Fibroblast of pulmonary artery (primary cell): ENCODE measurements at regions not wholly inside any gene's neighbourhood (a gene's known extent, or its start where the extent isn't known, plus 50 kb on each side); places are given as distances from the start of the nearest gene placed in this dataset.

Source experiments
- DNase-seq: peaks from one replicate; pipeline ENCODE4 v3.0.0-alpha.2; 2010; ENCODE audit warnings: low read depth
- H3K4me3 ChIP-seq: replicated peaks from 2 replicates; pipeline ENCODE4 v1.5.1; 2011; ENCODE audit warnings: low read depth, mild to moderate bottlenecking, control low read depth, low read length, moderate library complexity
- TF ChIP-seq, protein P1 (sequence below): IDR thresholded peaks from 2 replicates; pipeline ENCODE4 v1.5.1; 2011; ENCODE audit warnings: mild to moderate bottlenecking, control low read depth, low read length, inconsistent platforms; ENCODE audit errors: missing control alignments

DNA sequence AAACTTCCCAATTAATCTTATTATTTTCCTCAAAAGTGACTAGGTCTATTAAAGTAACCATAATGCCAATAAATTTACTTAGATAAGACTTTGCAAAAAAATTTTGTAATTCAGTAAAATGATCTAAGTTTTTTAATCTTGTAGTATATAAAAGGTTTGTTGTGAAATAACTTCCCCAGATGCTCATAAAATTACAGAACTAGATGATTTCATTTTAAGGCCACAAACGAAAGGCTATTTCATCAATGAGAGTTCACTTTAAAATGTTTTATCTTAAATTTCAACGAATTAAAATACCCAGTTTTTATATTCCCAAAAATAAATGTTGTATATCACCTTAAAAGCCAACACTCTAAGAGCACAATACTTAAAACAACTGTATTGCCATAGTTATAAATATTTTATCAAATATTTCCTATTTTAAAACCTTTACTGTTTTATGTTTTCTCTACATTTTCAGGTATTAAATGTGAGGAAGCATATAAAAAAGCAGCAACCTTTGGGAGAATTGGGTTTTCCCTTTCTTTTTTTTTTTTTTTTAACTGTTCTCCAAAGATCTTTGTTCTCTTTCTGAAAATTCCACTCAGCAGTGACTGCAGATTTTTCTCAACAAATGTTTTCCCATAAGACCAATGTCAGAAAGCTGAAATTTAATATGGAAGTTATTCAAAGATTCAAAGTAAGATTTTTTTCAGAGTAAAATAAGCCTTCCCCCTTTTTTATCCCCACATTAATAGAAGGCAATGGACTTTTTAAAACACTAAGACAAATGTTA lies 169.9 kb downstream of the CYB561 start:
- peak; percentile 21 for DNase-seq
- TF ChIP-seq, protein P1, sequence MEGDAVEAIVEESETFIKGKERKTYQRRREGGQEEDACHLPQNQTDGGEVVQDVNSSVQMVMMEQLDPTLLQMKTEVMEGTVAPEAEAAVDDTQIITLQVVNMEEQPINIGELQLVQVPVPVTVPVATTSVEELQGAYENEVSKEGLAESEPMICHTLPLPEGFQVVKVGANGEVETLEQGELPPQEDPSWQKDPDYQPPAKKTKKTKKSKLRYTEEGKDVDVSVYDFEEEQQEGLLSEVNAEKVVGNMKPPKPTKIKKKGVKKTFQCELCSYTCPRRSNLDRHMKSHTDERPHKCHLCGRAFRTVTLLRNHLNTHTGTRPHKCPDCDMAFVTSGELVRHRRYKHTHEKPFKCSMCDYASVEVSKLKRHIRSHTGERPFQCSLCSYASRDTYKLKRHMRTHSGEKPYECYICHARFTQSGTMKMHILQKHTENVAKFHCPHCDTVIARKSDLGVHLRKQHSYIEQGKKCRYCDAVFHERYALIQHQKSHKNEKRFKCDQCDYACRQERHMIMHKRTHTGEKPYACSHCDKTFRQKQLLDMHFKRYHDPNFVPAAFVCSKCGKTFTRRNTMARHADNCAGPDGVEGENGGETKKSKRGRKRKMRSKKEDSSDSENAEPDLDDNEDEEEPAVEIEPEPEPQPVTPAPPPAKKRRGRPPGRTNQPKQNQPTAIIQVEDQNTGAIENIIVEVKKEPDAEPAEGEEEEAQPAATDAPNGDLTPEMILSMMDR: no peak
- H3K4me3 ChIP-seq: no peak overlapping the region

DNA sequence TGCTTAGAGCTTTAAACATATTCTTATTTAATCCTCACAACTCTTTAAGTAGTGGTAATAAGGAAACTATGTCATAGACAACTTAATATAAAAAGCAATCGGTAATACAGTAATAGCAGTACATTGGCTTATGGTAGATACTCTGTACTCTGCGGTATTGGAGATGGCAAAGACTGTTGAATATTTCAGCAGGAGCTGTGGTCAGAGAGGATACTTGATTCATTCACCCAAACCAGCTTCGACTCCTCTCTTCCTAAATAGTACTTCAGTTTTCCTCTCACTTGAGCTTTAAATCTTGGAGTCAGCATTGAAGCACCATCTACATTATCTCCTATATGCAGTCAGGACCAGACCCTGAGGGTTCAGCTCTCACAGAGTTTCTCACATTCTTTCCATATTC lies 169.3 kb downstream of the CYB561 start:
- DNase-seq: no peak
- TF ChIP-seq, protein P1: no peak
- H3K4me3 ChIP-seq: no peak overlapping the region

DNA sequence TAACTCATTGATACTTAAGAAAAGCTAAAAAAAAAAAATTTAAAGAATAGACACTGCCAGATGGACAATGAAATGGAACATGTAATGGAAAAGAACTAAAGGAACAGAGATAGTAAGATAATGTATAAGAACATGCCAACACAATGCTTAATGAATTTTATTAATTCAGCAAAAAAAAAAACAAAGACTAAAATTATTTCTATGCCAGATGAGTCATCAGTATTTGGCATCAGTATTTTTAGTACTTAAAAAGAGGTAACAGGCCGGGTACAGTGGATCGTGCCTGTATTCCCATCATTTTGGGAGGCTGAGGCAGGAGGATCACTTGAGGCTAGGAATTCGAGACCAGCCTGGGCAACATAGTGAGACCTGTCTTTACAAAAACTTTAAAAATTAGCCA lies 168.5 kb downstream of the CYB561 start:
- H3K4me3 ChIP-seq: no peak overlapping the region
- TF ChIP-seq, protein P1: no peak
- peak; percentile 24 for DNase-seq

DNA sequence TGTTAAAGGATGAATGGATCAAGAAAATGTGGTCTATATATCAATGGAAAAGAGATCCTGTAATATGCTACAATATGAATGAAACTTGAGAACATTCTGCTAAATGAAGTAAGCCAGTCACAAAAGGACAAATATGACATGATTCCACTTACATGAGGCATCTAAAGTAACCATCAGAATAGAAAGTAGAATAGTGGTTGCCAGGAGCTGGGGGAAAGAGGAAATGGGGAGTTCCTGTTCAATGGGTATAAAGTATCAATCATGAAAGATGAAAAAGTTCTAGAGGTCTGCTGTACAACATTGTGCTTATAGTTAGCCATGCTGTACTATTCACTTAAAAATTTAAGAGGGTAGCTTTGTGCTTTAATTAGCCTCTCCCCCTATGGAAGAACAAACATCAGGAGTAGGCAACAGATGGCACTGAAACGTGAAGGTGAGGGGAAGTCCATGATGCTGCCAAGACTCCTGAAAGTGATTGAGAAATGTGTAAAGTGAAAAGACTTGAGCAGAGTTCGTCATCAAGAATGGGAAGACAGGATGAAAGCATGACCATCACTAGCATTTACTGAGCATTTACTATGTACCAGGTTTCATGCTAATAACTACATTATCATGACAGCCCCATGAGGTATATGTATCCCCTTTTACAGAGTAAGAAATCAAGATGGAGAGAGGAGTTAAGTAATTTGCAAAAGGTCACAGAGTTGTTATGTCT lies 167.2 kb downstream of the CYB561 start:
- DNase-seq: no peak
- TF ChIP-seq, protein P1: no peak
- no peak overlapping the region for H3K4me3 ChIP-seq

DNA sequence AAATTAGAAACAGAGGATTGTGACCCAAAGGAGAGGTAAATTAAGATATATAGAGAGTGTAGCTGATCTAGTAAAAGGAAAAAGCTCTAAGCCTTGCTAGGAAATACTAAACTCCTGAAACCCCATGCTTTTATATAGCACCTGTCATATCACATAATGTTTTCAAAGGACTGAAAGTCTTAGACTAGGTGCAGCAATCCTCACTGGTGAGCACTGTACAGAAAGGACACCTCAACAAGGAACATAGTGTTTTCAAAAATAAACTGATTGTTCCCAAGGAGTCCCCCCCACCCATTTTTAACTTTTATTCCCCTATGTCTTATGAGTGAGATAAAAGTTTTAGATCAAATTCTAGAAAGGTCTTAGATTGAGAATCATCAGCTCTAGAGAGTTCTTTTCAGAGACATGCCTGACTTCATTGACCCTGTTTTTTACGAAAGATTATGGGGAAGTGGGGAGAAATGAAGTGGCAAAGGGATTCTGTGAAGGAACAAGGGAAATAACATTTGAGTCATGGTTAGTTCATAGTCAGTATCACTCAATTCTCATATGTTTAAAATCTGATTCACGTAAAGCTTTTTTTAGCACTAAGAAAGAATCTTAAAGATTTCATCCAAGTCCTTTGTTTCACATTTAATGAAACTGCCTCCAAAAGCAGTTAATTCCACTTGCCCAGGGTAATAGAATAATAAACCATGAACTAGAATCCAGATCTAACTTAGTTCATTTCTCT lies 166.4 kb downstream of the CYB561 start:
- DNase-seq: peak; percentile 54
- TF ChIP-seq, protein P1: no peak
- no peak overlapping the region for H3K4me3 ChIP-seq

DNA sequence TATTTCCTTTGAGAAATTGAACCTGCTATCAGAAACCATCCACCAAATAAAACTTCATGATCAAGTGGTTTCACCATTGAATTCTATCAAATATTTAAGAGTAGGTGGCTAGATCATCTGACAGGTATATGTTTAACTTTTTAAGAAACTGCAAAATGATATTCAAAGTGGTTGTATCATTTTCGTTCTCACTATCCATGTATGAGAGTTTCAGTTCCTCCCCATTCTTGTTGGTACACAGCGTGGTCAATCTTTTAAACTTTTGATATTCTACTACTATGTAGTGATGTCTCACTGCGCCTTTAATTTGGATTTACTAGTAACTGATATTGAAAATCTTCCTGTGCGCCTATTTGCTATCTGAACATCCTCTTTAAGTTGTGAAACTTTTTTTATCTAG lies 163.7 kb downstream of the CYB561 start:
- no peak for DNase-seq
- TF ChIP-seq, protein P1: no peak
- H3K4me3 ChIP-seq: no peak overlapping the region
